ENCODE measurements at regions not wholly inside any gene's neighbourhood (a gene's known extent, or its start where the extent isn't known, plus 50 kb on each side); places are given as distances from the start of the nearest gene placed in this dataset.
"Not testable (repeated sequence)": the region's sequence is repeated elsewhere in the genome, so short reads cannot be mapped to it uniquely, and the experiment has no call there.

GRCh38 chr6:6758915-6759654 is 170.6 kb downstream of the LY86 start:
- TF ChIP-seq CTCF (conservative IDR thresholded peaks at IDR 0.05) (no peak; the same call in 1 of the 2 replicates), ZFX (IDR thresholded peaks at IDR 0.05) (no peak)
- H3K27ac ChIP-seq = peak overlapping the region; percentile 2; the same call in 1 of the 2 replicates

- TF ChIP-seq CTCF (conservative IDR thresholded peaks at IDR 0.05) (no peak), ZFX (IDR thresholded peaks at IDR 0.05) (no peak)
These were observed 171.5 kb downstream of the LY86 start for GRCh38 chr6:6760002-6760401.

GRCh38 chr6:6762566-6762965 is 174.0 kb downstream of the LY86 start:
- not testable (repeated sequence) for H3K27ac ChIP-seq

More at GRCh38 chr6:6760002-6760401, 171.5 kb downstream of the LY86 start:
- H3K27ac ChIP-seq = no peak overlapping the region

GRCh38 chr6:6764764-6765434 is 176.4 kb downstream of the LY86 start:
- no peak overlapping the region for H3K27ac ChIP-seq
- TF ChIP-seq ZFX (IDR thresholded peaks at IDR 0.05) (no peak), CTCF (conservative IDR thresholded peaks at IDR 0.05) (no peak)

- no peak overlapping the region for H3K27ac ChIP-seq
- TF ChIP-seq ZFX (IDR thresholded peaks at IDR 0.05) (no peak), CTCF (conservative IDR thresholded peaks at IDR 0.05) (no peak)
These were observed 177.8 kb downstream of the LY86 start for GRCh38 chr6:6766230-6766905.

GRCh38 chr6:6769466-6769865 is 180.9 kb downstream of the LY86 start:
- no peak for TF ChIP-seq CTCF (conservative IDR thresholded peaks at IDR 0.05)
- TF ChIP-seq ZFX (IDR thresholded peaks at IDR 0.05) = no peak

GRCh38 chr6:6771224-6771945 is 182.9 kb downstream of the LY86 start:
- TF ChIP-seq CTCF (conservative IDR thresholded peaks at IDR 0.05) (no peak), ZFX (IDR thresholded peaks at IDR 0.05) (no peak)
- no peak overlapping the region for H3K27ac ChIP-seq

More at GRCh38 chr6:6769466-6769865, 180.9 kb downstream of the LY86 start:
- H3K27ac ChIP-seq = no peak overlapping the region
